ENCODE measurements at regions not wholly inside any gene's neighbourhood (a gene's known extent, or its start where the extent isn't known, plus 50 kb on each side); places are given as distances from the start of the nearest gene placed in this dataset.

DNA sequence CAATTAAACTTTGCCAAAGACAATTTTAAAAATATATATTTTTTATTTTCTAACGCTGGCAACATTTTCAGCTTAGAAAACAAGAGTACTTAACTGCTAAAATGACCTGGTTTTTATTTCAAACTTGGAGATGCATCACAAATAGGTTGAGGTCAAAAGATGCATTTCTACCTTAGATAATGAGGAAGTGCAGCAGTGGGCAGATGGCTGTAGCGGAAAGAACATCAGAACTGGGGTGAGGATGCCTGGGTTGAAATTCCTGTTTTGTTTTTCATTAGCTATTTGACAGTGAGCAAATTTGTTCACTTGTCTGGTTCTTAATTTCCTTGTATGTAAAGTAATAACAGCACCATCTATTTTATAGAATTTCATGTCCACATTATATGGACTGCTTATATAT, 524.8 kb upstream of the KLF4 start:
- TF ChIP-seq, protein P1, sequence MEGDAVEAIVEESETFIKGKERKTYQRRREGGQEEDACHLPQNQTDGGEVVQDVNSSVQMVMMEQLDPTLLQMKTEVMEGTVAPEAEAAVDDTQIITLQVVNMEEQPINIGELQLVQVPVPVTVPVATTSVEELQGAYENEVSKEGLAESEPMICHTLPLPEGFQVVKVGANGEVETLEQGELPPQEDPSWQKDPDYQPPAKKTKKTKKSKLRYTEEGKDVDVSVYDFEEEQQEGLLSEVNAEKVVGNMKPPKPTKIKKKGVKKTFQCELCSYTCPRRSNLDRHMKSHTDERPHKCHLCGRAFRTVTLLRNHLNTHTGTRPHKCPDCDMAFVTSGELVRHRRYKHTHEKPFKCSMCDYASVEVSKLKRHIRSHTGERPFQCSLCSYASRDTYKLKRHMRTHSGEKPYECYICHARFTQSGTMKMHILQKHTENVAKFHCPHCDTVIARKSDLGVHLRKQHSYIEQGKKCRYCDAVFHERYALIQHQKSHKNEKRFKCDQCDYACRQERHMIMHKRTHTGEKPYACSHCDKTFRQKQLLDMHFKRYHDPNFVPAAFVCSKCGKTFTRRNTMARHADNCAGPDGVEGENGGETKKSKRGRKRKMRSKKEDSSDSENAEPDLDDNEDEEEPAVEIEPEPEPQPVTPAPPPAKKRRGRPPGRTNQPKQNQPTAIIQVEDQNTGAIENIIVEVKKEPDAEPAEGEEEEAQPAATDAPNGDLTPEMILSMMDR (IDR thresholded peaks at IDR 0.05): no peak
- ATAC-seq (ENCODE audit: low FRiP score): no peak

DNA sequence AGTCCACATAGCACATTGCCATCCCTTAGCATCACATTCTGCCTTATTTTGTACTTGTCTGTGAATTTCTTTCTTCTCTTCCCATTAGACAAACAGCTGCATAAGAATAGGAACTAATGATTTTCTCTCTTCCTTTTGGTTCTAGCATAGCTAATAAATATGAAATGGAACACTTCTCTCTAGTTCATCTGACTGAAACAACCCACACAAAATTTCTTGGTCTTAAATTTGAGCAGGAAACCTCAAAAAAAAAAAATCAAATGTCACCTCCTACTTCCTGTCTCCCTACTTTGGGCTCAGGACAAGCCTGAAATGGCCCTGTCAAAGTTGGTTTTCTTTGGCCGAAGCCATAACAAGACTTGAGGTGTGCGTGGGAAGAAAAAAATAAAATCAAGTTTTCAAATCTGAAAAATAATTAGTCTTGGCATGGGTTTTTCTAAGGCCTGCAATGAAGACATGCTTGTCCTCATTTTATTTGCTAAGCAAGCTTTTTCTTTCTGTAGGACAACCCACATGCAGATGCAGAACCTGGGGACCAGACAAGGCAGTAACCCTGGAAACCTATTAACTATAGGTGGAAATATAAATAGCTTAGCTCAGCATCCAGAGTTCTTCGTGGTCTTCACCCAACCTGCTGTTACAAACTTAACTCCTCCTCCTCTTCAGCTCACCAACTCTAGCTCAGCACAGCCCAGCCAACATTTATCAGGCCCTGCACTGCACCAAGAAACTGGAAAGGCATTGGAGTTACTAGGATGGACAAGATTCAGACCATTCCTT, 523.5 kb upstream of the KLF4 start:
- DNase-seq (ENCODE audit: low spot score): no peak
- no peak for ATAC-seq (ENCODE audit: low FRiP score)
- TF ChIP-seq, protein P1 (IDR thresholded peaks at IDR 0.05): no peak

More for the DNA sequence above, 524.8 kb upstream of the KLF4 start:
- no peak for DNase-seq (ENCODE audit: low spot score)

DNA sequence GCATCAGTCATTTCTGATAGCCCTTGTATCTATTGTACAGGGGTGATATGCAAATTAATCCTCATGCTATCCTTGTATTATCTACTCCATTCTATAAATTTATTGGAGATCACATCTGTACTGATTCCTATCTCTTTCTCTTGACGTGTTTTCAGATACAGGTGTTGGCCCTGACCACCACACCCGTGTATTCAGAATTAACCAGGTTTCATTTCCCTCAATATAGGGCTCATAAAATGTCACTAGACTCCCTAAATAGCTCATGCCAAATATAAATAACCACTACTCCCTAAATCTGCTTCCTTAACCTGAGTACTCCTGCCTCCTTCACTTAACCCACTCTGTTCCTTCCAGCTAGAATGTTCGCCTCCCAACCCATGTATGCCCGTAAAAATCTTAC, 522.8 kb upstream of the KLF4 start:
- no peak for DNase-seq (ENCODE audit: low spot score)
- TF ChIP-seq, protein P1 (IDR thresholded peaks at IDR 0.05): no peak
- ATAC-seq (ENCODE audit: low FRiP score): no peak

DNA sequence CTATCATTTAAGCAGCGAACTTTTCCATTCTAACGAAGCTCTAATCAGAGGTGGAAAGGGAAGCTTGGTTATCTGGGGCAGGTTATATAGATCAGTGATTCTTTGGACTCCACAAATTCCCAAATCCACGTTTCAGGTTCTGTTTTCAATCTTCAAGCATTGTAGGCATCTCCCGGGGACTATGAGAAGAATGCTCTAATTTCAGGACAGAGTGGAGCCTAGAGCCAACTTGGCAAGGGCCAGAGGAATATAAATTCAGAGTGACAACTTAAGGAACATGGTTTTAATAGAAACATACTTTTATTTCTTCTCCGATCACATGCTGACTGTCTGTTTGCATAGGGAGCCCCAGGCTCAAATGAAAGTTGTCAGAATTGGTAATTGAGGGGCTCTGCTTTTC, 514.0 kb upstream of the KLF4 start:
- TF ChIP-seq, protein P1 (IDR thresholded peaks at IDR 0.05): no peak
- ATAC-seq (ENCODE audit: low FRiP score) (no peak), DNase-seq (ENCODE audit: low spot score) (no peak)

DNA sequence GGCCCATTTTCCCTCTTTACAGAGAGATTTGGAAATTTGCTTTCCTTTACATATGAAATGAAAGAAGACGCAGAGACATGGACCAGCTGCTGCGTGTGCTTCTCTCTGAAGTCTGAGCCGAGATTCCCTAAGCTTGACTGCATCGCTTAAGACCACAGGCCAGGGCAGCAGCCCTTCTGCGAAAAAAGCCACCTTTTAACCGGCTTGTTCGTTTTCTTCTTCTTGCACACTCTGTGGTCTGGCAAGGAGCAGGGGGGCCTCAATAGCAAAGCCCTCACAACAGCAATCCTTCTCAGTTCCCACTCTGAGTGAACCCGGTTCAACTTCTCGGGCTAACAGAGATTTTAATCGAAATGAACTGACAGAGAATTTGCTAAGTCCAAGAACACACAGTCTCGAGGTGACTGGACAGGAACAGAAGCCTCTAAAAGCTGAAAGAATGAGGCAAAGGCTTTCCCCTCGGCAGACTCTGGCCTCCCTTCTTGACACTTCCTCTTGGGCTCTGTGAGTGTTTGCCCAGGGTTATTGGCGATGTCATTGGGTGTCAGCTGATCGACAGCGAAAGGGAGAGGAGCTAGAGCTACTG, 512.9 kb upstream of the KLF4 start:
- TF ChIP-seq, protein P1 (IDR thresholded peaks at IDR 0.05): no peak
- no peak for ATAC-seq (ENCODE audit: low FRiP score)
- no peak for DNase-seq (ENCODE audit: low spot score)

DNA sequence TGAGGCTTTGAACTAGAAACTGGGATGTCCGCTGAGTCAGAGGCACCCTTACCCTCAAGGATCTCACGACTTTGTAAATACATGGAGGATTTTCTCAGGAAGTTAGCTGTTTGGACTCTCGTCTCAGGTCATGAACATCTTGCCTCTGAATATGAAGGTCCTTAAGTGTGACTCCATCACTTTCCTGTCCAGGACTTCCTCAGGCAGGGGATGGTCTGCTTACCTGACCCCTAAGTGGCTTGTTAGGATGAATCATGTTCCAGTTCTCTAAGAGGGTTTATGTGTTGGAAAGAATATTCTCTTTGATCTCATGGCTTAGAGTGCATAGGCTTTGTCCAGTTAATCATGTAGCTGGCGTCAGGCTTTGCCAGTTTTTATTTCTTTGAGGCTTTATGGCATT, 511.7 kb upstream of the KLF4 start:
- DNase-seq (ENCODE audit: low spot score) (no peak), ATAC-seq (ENCODE audit: low FRiP score) (no peak)
- TF ChIP-seq, protein P1 (IDR thresholded peaks at IDR 0.05): no peak

DNA sequence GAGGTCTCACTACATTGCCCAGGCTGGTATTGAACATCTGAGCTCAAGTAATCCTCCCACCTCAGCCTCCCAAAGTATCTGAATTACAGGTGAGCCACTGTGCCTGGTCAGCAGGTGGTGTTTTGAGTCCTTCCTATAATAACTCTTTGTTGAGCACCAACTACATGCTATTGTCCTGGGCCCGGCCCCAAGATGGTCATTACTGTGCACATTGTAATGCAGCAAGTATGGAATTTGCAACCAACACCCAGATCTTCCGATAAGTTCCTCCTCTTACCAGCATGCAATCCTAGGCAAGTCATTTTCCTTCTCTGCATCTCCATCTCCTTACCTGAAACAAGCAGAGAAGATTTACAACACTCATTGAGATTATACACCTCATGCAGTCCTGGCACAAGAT, 510.3 kb upstream of the KLF4 start:
- TF ChIP-seq, protein P1 (IDR thresholded peaks at IDR 0.05): no peak
- ATAC-seq (ENCODE audit: low FRiP score) (no peak), DNase-seq (ENCODE audit: low spot score) (no peak)
